ENCODE measurements at regions not wholly inside any gene's neighbourhood (a gene's known extent, or its start where the extent isn't known, plus 50 kb on each side); places are given as distances from the start of the nearest gene placed in this dataset.

- no peak overlapping the region for H3K4me3 ChIP-seq (ENCODE audit: low read length)
- no peak for TF ChIP-seq CTCF (conservative IDR thresholded peaks at IDR 0.05; ENCODE audit: low read length)
- DNase-seq (ENCODE audit: low read depth): no peak
Observed at GRCh38 chr5:172564883-172565282, 76.2 kb upstream of the NEURL1B start.

- no peak for TF ChIP-seq CTCF (conservative IDR thresholded peaks at IDR 0.05; ENCODE audit: low read length)
- DNase-seq (ENCODE audit: low read depth): no peak
Observed at GRCh38 chr5:172564188-172564587, 76.9 kb upstream of the NEURL1B start.

GRCh38 chr5:172562443-172562842, 78.6 kb upstream of the NEURL1B start:
- DNase-seq (ENCODE audit: low read depth): no peak
- TF ChIP-seq CTCF (conservative IDR thresholded peaks at IDR 0.05; ENCODE audit: low read length): no peak
- H3K4me3 ChIP-seq (ENCODE audit: low read length): no peak overlapping the region

More at GRCh38 chr5:172564188-172564587, 76.9 kb upstream of the NEURL1B start:
- H3K4me3 ChIP-seq (ENCODE audit: low read length): no peak overlapping the region

- no peak for TF ChIP-seq CTCF (conservative IDR thresholded peaks at IDR 0.05; ENCODE audit: low read length)
- peak; percentile 3 for DNase-seq (ENCODE audit: low read depth)
- no peak overlapping the region for H3K4me3 ChIP-seq (ENCODE audit: low read length)
Observed at GRCh38 chr5:172561151-172561550, 79.9 kb upstream of the NEURL1B start.

GRCh38 chr5:172559004-172559932, 81.8 kb upstream of the NEURL1B start:
- H3K4me3 ChIP-seq (ENCODE audit: low read length): peak overlapping the region; percentile 51
- no peak for TF ChIP-seq CTCF (conservative IDR thresholded peaks at IDR 0.05; ENCODE audit: low read length)
- peak; percentile 66 for DNase-seq (ENCODE audit: low read depth)

- no peak for DNase-seq (ENCODE audit: low read depth)
- peak overlapping the region; percentile 51 for H3K4me3 ChIP-seq (ENCODE audit: low read length)
- no peak for TF ChIP-seq CTCF (conservative IDR thresholded peaks at IDR 0.05; ENCODE audit: low read length)
Observed at GRCh38 chr5:172558076-172558976, 82.7 kb upstream of the NEURL1B start.
